Fibroblast of lung (primary cell): ENCODE measurements at regions not wholly inside any gene's neighbourhood (a gene's known extent, or its start where the extent isn't known, plus 50 kb on each side); places are given as distances from the start of the nearest gene placed in this dataset.

Experiments
- CTCF ChIP-seq, 2 donors: IDR thresholded peaks in 1 of 2; conservative IDR thresholded peaks in 1 of 2; 1 replicate in 1 of 2; 2 replicates in 1 of 2; pipeline ENCODE4 v1.5.1; 2011 to 2012; ENCODE audit warnings: low read length in 2 of 2, control low read depth in 1 of 2, inconsistent platforms in 1 of 2, low read depth in 1 of 2, mild to moderate bottlenecking in 1 of 2
- EZH2 ChIP-seq: IDR thresholded peaks from 2 replicates; pipeline ENCODE4 v1.5.1; 2012; ENCODE audit warnings: low read length, control low read depth, mild to moderate bottlenecking; ENCODE audit errors: missing control alignments

- TF ChIP-seq CTCF (conservative IDR thresholded peaks at IDR 0.05 in 1 of 2, IDR thresholded peaks at IDR 0.05 in 1 of 2; ENCODE audit: low read depth in 1 of 2, low read length in 2 of 2) (no peak), EZH2 (no peak)
These were observed 1044.8 kb downstream of the DTWD2 start for GRCh38 chr5:117943541-117943940.
